H9 (cell line): ENCODE measurements at regions not wholly inside any gene's neighbourhood (a gene's known extent, or its start where the extent isn't known, plus 50 kb on each side); places are given as distances from the start of the nearest gene placed in this dataset.
A peak's percentile ranks its signal among the peaks of the same experiment; 100 is the strongest.

Experiments
- DNase-seq: peaks from one replicate; pipeline ENCODE4 v3.0.0-alpha.2; 2017
- H2AFZ ChIP-seq: one replicate; pipeline ENCODE4 v1.6.1; 2013; ENCODE audit warnings: mild to moderate bottlenecking, low read length, control low read depth, moderate library complexity
- H2AK5ac ChIP-seq: 2 replicates; pipeline ENCODE4 v1.6.1; 2013; ENCODE audit warnings: low read length, control low read depth, mixed read lengths; ENCODE audit not compliant: insufficient read length
- H2BK120ac ChIP-seq: one replicate; pipeline ENCODE4 v1.6.1; 2013; ENCODE audit warnings: low read depth, mild to moderate bottlenecking, low read length, control low read depth, inconsistent platforms; ENCODE audit not compliant: poor library complexity, severe bottlenecking
- H2BK12ac ChIP-seq: 2 replicates; pipeline ENCODE4 v1.6.1; 2013; ENCODE audit warnings: low read length, control low read depth, mixed read lengths, low read depth; ENCODE audit not compliant: insufficient read length
- H2BK15ac ChIP-seq: 2 replicates; pipeline ENCODE4 v1.6.1; 2013; ENCODE audit warnings: low read depth, low read length, control low read depth
- H2BK20ac ChIP-seq: one replicate; pipeline ENCODE4 v1.6.1; 2013; ENCODE audit warnings: low read depth, mild to moderate bottlenecking, low read length, control low read depth, inconsistent platforms; ENCODE audit not compliant: poor library complexity, severe bottlenecking
- H2BK5ac ChIP-seq: 2 replicates; pipeline ENCODE4 v1.6.1; 2013; ENCODE audit warnings: low read length, control low read depth, mixed read lengths; ENCODE audit not compliant: insufficient read length
- H3K14ac ChIP-seq: 2 replicates; pipeline ENCODE4 v1.6.1; 2013; ENCODE audit warnings: low read length, control low read depth; ENCODE audit not compliant: insufficient read depth
- H3K18ac ChIP-seq: 2 replicates; pipeline ENCODE4 v1.6.1; 2013; ENCODE audit warnings: low read depth, mild to moderate bottlenecking, mixed read lengths, low read length, control low read depth; ENCODE audit not compliant: insufficient read length
- H3K23ac ChIP-seq: 2 replicates; pipeline ENCODE4 v1.6.1; 2013; ENCODE audit warnings: low read length, control low read depth, mixed read lengths, low read depth; ENCODE audit not compliant: insufficient read length
- H3K23me2 ChIP-seq: 2 replicates; pipeline ENCODE4 v1.6.1; 2013; ENCODE audit warnings: low read depth, mild to moderate bottlenecking, mixed read lengths, low read length, control low read depth; ENCODE audit not compliant: insufficient read length, poor library complexity, severe bottlenecking
- H3K27ac ChIP-seq: 2 replicates; pipeline ENCODE4 v1.5.1; 2013; ENCODE audit warnings: low read length, control low read depth, mixed read lengths, low read depth; ENCODE audit not compliant: insufficient read length
- H3K27me3 ChIP-seq: 2 replicates; pipeline ENCODE4 v1.6.1; 2013; ENCODE audit warnings: low read length, control low read depth, inconsistent platforms; ENCODE audit not compliant: insufficient read depth
- H3K4ac ChIP-seq: 2 replicates; pipeline ENCODE4 v1.6.1; 2013; ENCODE audit warnings: low read depth, mild to moderate bottlenecking, control low read depth, inconsistent platforms, low read length, moderate library complexity
- H3K4me1 ChIP-seq: 2 replicates; pipeline ENCODE4 v1.6.1; 2013; ENCODE audit warnings: low read length, control low read depth, inconsistent platforms; ENCODE audit not compliant: insufficient read depth
- H3K4me2 ChIP-seq: 2 replicates; pipeline ENCODE4 v1.6.1; 2013; ENCODE audit warnings: low read length, control low read depth, mixed read lengths; ENCODE audit not compliant: insufficient read length, insufficient read depth
- H3K56ac ChIP-seq: 2 replicates; pipeline ENCODE4 v1.6.1; 2013; ENCODE audit warnings: low read depth, mild to moderate bottlenecking, mixed read lengths, low read length, control low read depth; ENCODE audit not compliant: insufficient read length
- H3K79me1 ChIP-seq: 2 replicates; pipeline ENCODE4 v1.6.1; 2013; ENCODE audit warnings: low read depth, mild to moderate bottlenecking, moderate library complexity, low read length, control low read depth, inconsistent platforms; ENCODE audit not compliant: insufficient read depth, poor library complexity, severe bottlenecking
- H3K79me2 ChIP-seq: 2 replicates; pipeline ENCODE4 v1.6.1; 2013; ENCODE audit warnings: low read length, control low read depth, inconsistent platforms; ENCODE audit not compliant: insufficient read depth
- H3K9ac ChIP-seq: 2 replicates; pipeline ENCODE4 v1.6.1; 2013; ENCODE audit warnings: low read length, control low read depth, mixed read lengths; ENCODE audit not compliant: insufficient read length; ENCODE audit errors: extremely low read depth
- H3K9me3 ChIP-seq: one replicate; pipeline ENCODE4 v1.6.1; 2013; ENCODE audit warnings: low read depth, low read length, inconsistent platforms; ENCODE audit not compliant: control insufficient read depth
- H3T11ph ChIP-seq: one replicate; pipeline ENCODE4 v1.6.1; 2013; ENCODE audit warnings: mild to moderate bottlenecking, low read length, control low read depth, inconsistent platforms
- H4K20me1 ChIP-seq: one replicate; pipeline ENCODE4 v1.6.1; 2013; ENCODE audit not compliant: control insufficient read depth, insufficient read length, insufficient read depth
- H4K5ac ChIP-seq: 2 replicates; pipeline ENCODE4 v1.6.1; 2013; ENCODE audit warnings: low read depth, mild to moderate bottlenecking, mixed read lengths, low read length, control low read depth; ENCODE audit not compliant: insufficient read length
- H4K8ac ChIP-seq: replicated peaks from 2 replicates; pipeline ENCODE4 v1.6.1; 2013; ENCODE audit warnings: low read length, control low read depth, mixed read lengths, low read depth; ENCODE audit not compliant: insufficient read length
- H4K91ac ChIP-seq: 2 replicates; pipeline ENCODE4 v1.6.1; 2013; ENCODE audit warnings: low read depth, mild to moderate bottlenecking, moderate library complexity, mixed read lengths, low read length, control low read depth; ENCODE audit not compliant: insufficient read length
- H3K27ac Mint-ChIP-seq, 3 experiments: 2 replicates in 2 of 3; 3 replicates in 1 of 3; pipeline ENCODE4 v1.8.0; 2020 to 2021; ENCODE audit warnings: mixed read lengths in 3 of 3, mild to moderate bottlenecking in 1 of 3, moderate library complexity in 1 of 3
- H3K27me3 Mint-ChIP-seq: 2 replicates; pipeline ENCODE4 v1.8.0; 2021; ENCODE audit warnings: low read depth, mild to moderate bottlenecking, moderate library complexity, mixed read lengths
- H3K36me3 Mint-ChIP-seq, 3 experiments: 2 replicates in 2 of 3; 3 replicates in 1 of 3; pipeline ENCODE4 v1.8.0; 2020 to 2021; ENCODE audit warnings: low read depth in 3 of 3, mixed read lengths in 3 of 3; ENCODE audit not compliant: insufficient read depth in 1 of 3
- H3K4me1 Mint-ChIP-seq, 2 experiments: 2 replicates each; pipeline ENCODE4 v1.8.0; 2020; ENCODE audit warnings: mixed read lengths in 2 of 2
- H3K4me3 Mint-ChIP-seq, 2 experiments: 2 replicates in 1 of 2; 3 replicates in 1 of 2; pipeline ENCODE4 v1.8.0; 2020 to 2021; ENCODE audit warnings: mild to moderate bottlenecking in 2 of 2, mixed read lengths in 2 of 2, moderate library complexity in 1 of 2
- H3K9me3 Mint-ChIP-seq, 2 experiments: 2 replicates in 1 of 2; 3 replicates in 1 of 2; pipeline ENCODE4 v1.8.0; 2020; ENCODE audit warnings: mild to moderate bottlenecking in 2 of 2, mixed read lengths in 2 of 2, moderate library complexity in 1 of 2
- CTCF ChIP-seq: fragments of 200-600 bp; sonication (generic); conservative IDR thresholded peaks from 3 replicates; pipeline ENCODE4 v1.8.0; 2021; ENCODE audit warnings: antibody characterized with exemption, mild to moderate bottlenecking
- WGBS: extraction: QIAGEN DNeasy Blood & Tissue Kit; methylation state at CpG from one replicate; pipeline ENCODE4 v1.1.7; 2013; ENCODE audit warnings: missing lambda C conversion rate, low lambda C conversion rate, mixed read lengths; ENCODE audit not compliant: insufficient read length; ENCODE audit errors: extremely low coverage; 5-methylcytosine and 5-hydroxymethylcytosine counted together

- H3K27ac ChIP-seq = no peak overlapping the region
- DNase-seq = no peak
- no peaks in the 10 kb centered on the region for H3K79me2 ChIP-seq
- H2BK5ac ChIP-seq = no peak overlapping the region
- Mint-ChIP-seq H3K9me3 (peaks cover 2 to 10% of the 10 kb centered on the region in 2 experiments; a peak in 4 of 5 replicates), H3K4me1 (no peaks in the 10 kb centered on the region), H3K4me3 (no peak overlapping the region), H3K27me3 (no peaks in the 10 kb centered on the region), H3K27ac (no peak overlapping the region), H3K36me3 (peaks cover 0 to 3% (median 1%) of the 10 kb centered on the region in 3 experiments; a peak in 2 of 7 replicates)
- H3K9ac ChIP-seq = no peak overlapping the region
- no peak overlapping the region for H3K23ac ChIP-seq
- no peak overlapping the region for H2BK15ac ChIP-seq
- H3T11ph ChIP-seq = no peak overlapping the region
- H2BK120ac ChIP-seq = no peak overlapping the region
- no peak overlapping the region for H3K4ac ChIP-seq
- no peaks in the 10 kb centered on the region for H4K20me1 ChIP-seq
- no peak overlapping the region for H2AFZ ChIP-seq
- no peak overlapping the region for H3K14ac ChIP-seq
- H3K23me2 ChIP-seq = no peaks in the 10 kb centered on the region
- H3K4me2 ChIP-seq = no peak overlapping the region
- no peaks in the 10 kb centered on the region for H3K9me3 ChIP-seq
- H3K27me3 ChIP-seq = no peaks in the 10 kb centered on the region
- H3K79me1 ChIP-seq = no peaks in the 10 kb centered on the region
- no peaks in the 10 kb centered on the region for H3K4me1 ChIP-seq
- H3K18ac ChIP-seq = no peak overlapping the region
- H4K91ac ChIP-seq = no peak overlapping the region
- H2BK12ac ChIP-seq = no peak overlapping the region
- no peak overlapping the region for H3K56ac ChIP-seq
- H4K5ac ChIP-seq = no peak overlapping the region
- TF ChIP-seq CTCF = no peak
- peak overlapping the region; percentile 60 for H2BK20ac ChIP-seq
- no CpG with 5 or more reads among the region's 1 CpG for WGBS
- H2AK5ac ChIP-seq = no peak overlapping the region
- no peak overlapping the region for H4K8ac ChIP-seq
These were observed 99.2 kb downstream of the PDHA2 start for GRCh38 chr4:95939141-95939540.
